GM12891 (cell line): ENCODE measurements at regions not wholly inside any gene's neighbourhood (a gene's known extent, or its start where the extent isn't known, plus 50 kb on each side); places are given as distances from the start of the nearest gene placed in this dataset.

Experiments
- POLR2A ChIP-seq: IDR thresholded peaks from 2 replicates; pipeline ENCODE4 v1.6.1; 2011; ENCODE audit warnings: low read depth, low read length, control low read depth
- POLR2AphosphoS5 ChIP-seq: IDR thresholded peaks from 2 replicates; pipeline ENCODE4 v1.6.1; 2011; ENCODE audit warnings: low read depth, low read length, control low read depth

GRCh38 chr5:111668477-111669414 lies 88.2 kb downstream of the NREP start:
- TF ChIP-seq POLR2A (no peak), POLR2AphosphoS5 (no peak)
